ENCODE measurements at regions not wholly inside any gene's neighbourhood (a gene's known extent, or its start where the extent isn't known, plus 50 kb on each side); places are given as distances from the start of the nearest gene placed in this dataset.

- no peak for DNase-seq
These were observed 223.8 kb downstream of the GLI2 start for GRCh38 chr2:120959426-120959825.

GRCh38 chr2:120960770-120961366 is 225.2 kb downstream of the GLI2 start:
- DNase-seq: no peak

DNA sequence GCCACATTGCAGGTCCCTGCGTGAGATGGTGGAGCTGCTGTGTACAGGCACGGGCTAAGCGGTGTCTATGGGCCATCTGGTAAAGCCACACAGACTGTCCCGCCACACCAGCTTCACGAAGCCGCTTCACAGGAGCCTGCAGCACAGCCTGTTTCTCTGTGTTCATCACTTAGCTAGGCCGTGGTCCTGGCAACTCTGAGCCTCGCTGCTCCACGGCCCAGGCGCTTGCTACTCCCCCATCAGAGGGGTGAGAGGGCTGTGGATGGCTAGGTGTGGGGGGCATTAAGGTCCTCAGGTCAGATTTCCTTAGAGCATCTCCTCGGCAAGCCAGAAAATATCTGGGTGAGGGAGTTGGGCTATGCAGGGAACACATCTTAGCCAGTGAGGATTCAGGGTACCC is 225.7 kb downstream of the GLI2 start:
- DNase-seq: no peak

DNA sequence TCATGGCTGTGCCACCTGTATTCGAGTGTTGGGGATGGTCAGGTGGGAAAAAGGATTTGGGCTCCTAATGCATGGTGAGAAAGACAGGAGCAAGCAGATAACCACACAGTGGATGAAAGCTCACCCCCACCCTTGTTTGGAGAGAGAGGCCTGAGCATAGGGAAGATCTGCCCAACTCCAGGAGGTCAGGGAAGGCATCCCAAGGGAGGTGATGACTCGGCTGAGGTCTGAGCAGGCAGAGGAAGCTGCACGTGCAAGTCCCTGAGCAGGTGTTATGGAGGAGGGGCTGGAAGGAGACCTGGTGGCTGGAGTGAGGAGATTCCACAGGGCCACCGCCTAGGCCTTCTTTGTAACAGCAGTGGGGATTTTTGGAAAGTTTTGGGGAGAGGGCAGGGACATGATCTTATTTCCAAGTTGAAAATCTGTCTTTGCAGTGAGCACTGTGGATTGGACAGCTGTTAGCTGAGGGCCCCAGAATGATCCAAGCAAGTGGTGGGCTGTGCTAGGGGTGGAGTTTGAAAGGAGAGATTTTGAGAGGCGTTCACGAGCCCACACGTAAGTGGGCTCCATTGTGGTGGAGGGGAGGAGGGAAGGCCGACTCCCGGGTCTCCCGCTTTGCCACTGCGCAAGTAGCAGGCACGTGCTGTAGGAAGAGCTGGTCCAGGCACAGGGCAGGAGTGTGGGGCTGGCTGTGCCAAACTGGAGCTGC is 228.5 kb downstream of the GLI2 start:
- no peak for DNase-seq

DNA sequence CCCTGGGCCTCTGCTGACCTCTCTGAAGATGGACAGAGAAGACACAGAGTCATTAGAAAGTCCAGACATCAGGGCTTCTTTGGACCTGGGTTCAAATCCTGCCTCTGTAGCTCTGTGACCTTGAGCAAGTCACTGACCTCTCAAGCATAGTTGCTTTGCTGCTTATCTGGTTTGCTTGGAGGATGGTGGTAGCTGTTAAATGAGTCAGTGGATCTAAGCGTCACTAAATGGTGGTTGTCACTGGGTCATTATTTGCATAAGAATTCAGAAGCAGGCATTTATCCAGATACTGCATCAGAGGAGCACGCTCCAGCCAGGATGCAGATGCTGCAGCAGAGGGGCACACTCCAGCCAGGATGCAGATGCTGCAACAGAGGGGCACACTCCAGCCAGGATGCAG is 229.2 kb downstream of the GLI2 start:
- no peak for DNase-seq

GRCh38 chr2:120966510-120967254 is 231.0 kb downstream of the GLI2 start:
- no peak for DNase-seq

- DNase-seq: no peak
These were observed 232.8 kb downstream of the GLI2 start for GRCh38 chr2:120968307-120969015.

DNA sequence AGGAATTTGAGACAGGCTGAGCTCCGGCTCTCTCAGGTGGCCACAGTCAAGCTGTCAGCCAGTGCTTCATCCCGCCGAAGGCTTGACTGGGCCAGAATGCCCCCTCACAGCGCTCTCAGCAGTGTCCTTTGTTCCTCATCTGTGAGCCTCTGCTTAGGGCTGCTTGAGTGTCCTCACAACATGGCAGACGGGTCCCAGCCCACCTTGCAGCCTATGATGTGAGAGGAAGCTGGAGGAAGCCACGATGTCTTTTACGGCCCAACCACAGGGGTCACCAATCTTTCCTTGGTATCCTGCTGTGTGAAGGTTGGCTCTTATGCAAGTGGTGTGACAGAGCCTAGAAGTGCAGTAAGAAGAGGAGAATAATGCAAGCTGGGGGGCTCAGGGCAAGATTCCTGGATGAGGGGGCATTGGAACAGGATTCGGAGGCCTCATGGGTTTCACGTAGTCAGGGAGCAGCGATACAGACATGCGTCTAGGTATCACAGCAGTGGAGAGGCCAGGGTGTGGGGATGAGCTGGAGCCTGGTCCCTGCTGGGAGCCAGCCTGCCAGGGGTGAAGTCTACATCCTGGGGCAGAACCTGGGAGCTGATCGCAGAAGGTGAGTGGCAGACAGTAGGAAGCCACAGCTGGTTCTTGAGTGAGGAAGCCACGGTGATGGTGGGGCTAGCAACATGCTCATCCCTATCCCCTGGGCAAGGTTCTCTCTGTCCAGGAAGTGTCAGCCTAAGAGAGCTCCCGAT is 234.1 kb downstream of the GLI2 start:
- DNase-seq: no peak

DNA sequence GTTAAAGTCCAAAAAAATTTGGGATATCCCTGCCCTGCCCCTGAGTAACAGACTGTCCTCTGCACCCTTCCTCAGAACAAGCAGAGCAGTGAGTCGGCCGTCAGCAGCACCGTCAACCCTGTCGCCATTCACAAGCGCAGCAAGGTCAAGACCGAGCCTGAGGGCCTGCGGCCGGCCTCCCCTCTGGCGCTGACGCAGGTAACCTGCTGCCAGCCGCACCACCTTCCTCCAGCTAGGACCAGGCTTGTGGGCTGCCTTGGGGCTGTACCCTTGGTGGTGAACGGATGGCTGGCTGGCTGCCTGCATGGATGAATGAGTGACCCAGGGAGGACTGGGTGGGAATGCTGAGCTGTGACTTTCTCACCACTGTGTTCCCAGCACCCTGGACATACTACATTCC is 236.2 kb downstream of the GLI2 start:
- no peak for DNase-seq

DNA sequence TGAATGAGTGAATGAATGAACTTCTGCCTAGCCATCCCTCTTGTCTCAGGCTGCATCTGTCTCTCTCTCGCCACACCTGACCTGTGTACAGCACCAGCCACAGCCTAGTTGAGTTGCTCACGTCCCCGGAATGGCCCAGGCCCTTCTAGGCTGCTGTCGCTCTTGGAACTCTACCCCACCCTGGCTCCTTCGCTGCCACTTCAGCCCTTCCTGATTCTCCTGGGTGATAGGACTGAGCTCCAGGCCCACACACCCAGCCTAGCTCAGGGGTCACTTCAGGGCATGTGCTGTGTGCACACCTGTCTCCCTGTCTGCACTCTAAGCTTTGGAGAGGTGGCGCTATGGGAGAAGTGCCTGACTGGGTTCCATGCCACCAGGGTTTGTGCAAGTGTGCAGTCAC is 236.6 kb downstream of the GLI2 start:
- DNase-seq: no peak

DNA sequence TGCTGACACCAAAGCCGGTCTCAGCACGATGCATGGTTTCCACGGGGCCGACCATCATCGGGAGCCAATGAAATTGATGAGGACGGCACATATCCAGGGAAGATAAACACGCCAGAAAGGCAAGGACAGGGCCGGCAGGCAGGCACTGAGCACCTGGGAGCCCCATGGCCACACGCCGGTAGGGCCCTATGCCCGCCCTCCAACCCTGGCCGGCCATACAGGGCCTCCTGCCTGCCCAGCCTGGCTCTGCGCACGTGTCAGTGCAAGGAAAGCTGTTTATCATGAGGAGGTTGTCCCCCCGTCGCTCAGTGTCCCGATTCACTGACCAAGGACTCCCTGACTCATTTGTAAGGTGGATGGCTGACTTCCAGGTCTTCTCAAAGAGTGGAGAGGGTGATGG is 237.5 kb downstream of the GLI2 start:
- DNase-seq: no peak

GRCh38 chr2:120974950-120975349 is 239.3 kb downstream of the GLI2 start:
- DNase-seq: no peak

DNA sequence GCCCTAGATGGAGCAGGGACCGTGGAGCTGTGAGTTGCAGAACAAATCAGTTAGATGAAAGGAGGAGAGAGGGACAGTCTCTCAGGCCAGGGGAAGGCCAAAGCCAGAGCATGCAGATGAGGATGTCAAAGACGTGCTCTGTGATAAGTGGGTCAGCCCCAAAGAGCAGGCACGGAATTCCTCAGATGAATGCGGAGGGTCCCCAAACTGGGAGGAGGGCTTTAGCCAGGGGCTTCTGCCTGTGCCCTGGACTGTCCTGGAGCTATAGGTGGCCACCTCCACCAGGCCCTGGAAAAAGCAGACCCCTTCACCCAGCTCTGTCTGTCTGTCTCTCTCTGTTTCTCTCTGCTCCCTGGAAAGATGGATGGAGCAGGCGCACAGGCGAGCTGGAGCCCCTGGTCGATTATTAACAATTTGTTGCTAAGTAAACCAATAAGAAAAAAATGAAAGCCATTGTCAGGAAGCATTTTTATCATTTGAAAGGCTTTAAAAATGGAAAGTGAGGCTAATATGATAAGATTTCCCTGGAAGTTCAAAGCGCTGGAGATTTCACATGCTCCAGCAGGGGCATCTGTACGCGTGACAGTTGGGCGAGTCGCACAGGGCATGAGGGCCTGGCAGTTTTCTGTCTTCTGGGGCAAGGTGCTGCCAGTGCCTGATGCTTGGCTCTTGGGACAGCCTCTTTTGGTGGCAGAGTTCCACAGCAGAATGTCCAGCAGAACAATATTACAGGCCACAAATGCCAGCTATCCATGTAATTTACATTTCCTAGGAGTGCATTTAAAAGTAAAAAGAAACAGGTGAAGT is 241.0 kb downstream of the GLI2 start:
- DNase-seq: no peak

DNA sequence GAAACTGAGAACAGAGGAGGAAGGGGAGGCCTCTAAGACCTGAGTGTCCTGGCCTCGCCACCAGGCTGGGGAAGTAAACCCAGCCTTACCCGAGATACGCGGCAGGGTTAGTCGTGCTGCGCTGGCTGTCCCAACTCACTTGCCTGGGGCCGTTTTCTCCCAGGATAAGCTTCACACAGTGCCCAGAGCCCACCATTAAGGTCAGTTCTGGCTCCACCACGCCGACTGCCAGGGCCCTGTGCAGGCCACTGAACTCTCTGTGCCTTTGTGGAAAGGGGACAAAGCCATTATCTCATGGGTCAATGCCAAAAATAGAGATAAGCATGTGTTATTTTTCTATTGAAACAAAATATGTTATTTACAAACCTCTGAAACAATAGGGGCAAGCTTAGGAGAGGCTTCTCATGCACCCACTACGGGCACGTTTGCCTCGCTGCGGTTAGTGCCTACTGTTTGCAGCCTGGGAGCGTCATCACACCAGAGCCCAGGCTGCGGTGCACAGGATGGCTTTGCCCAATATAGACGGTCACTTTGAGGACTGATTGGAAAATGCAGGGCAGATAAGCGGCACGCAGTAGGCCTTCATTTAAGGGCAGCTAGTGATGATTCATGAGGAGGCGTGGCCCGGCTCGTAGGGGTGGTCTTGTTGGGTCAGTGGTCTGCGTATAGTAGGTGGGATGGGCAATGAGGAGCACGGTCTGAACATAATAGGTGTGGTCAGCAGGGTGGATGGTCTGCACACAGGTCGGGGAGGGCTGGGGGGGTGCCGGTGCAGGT is 242.1 kb downstream of the GLI2 start:
- DNase-seq: no peak

- DNase-seq: no peak
These were observed 242.8 kb downstream of the GLI2 start for GRCh38 chr2:120978359-120979050.

GRCh38 chr2:120979398-120979797 is 243.7 kb downstream of the GLI2 start:
- DNase-seq: no peak

- no peak for DNase-seq
These were observed 244.3 kb downstream of the GLI2 start for GRCh38 chr2:120979921-120980320.

- DNase-seq: no peak
These were observed 245.8 kb downstream of the GLI2 start for GRCh38 chr2:120981443-120981842.

- no peak for DNase-seq
These were observed 246.9 kb downstream of the GLI2 start for GRCh38 chr2:120982598-120982997.

- DNase-seq: no peak
These were observed 247.7 kb downstream of the GLI2 start for GRCh38 chr2:120983344-120983743.
